ENCODE measurements at regions not wholly inside any gene's neighbourhood (a gene's known extent, or its start where the extent isn't known, plus 50 kb on each side); places are given as distances from the start of the nearest gene placed in this dataset.
A peak's percentile ranks its signal among the peaks of the same experiment; 100 is the strongest.

- Histone ChIP-seq H3F3A (ENCODE audit: insufficient read depth, low read length, poor library complexity, severe bottlenecking) (no peaks in the 10 kb centered on the region), H3K9me3 (ENCODE audit: low read length) (no peaks in the 10 kb centered on the region), H3K4me2 (ENCODE audit: low read length) (peak overlapping the region; percentile 4), H4K20me1 (ENCODE audit: insufficient read depth) (no peaks in the 10 kb centered on the region), H3K36me3 (ENCODE audit: insufficient read depth, low read length) (no peaks in the 10 kb centered on the region), H3K27ac (ENCODE audit: low read length) (no peak overlapping the region), H3K9ac (ENCODE audit: low read length) (no peak overlapping the region), H3K4me3 (ENCODE audit: low read length) (no peak overlapping the region), H3K79me2 (replicated peaks; ENCODE audit: insufficient read depth, low read length) (no peaks in the 10 kb centered on the region), H2AFZ (ENCODE audit: low read depth, low read length) (no peak overlapping the region), H3K9me2 (ENCODE audit: insufficient read depth, low read length) (no peaks in the 10 kb centered on the region), H3K27me3 (ENCODE audit: insufficient read depth, low read depth, low read length) (peaks cover 3% of the 10 kb centered on the region)
- TF ChIP-seq RAD21 (conservative IDR thresholded peaks at IDR 0.05) (peak; percentile 14), EP300 (conservative IDR thresholded peaks at IDR 0.05; ENCODE audit: poor library complexity, severe bottlenecking) (peak; percentile 100), EZH2 (IDR thresholded peaks at IDR 0.05; ENCODE audit: borderline replicate concordance, insufficient read depth, low read length, poor library complexity, severe bottlenecking) (no peak), MXI1 (conservative IDR thresholded peaks at IDR 0.05; ENCODE audit: poor library complexity, severe bottlenecking) (no peak), TAF1 (IDR thresholded peaks at IDR 0.05; ENCODE audit: low read depth) (no peak), SMC3 (conservative IDR thresholded peaks at IDR 0.05; ENCODE audit: poor library complexity) (no peak), REST (IDR thresholded peaks at IDR 0.05; ENCODE audit: borderline replicate concordance) (no peak), POLR2AphosphoS5 (IDR thresholded peaks at IDR 0.05) (peak; percentile 98), CTCF (IDR thresholded peaks at IDR 0.05; ENCODE audit: poor library complexity, severe bottlenecking) (no peak)
Observed at GRCh38 chr9:82332774-82333152, 344.2 kb downstream of the SPATA31D1 start.

- no peaks in the 10 kb centered on the region for H3K9me3 ChIP-seq (ENCODE audit: low read length)
- TF ChIP-seq SMC3 (conservative IDR thresholded peaks at IDR 0.05; ENCODE audit: poor library complexity), result no peak
- H3K9ac ChIP-seq (ENCODE audit: low read length), result no peak overlapping the region
- no peaks in the 10 kb centered on the region for H3K9me2 ChIP-seq (ENCODE audit: insufficient read depth, low read length)
- H4K20me1 ChIP-seq (ENCODE audit: insufficient read depth), result no peaks in the 10 kb centered on the region
- H3K27me3 ChIP-seq (ENCODE audit: insufficient read depth, low read depth, low read length), result peaks cover 3% of the 10 kb centered on the region
- H3F3A ChIP-seq (ENCODE audit: insufficient read depth, low read length, poor library complexity, severe bottlenecking), result no peaks in the 10 kb centered on the region
- H3K4me3 ChIP-seq (ENCODE audit: low read length), result no peak overlapping the region
- H3K4me2 ChIP-seq (ENCODE audit: low read length), result no peak overlapping the region
- no peaks in the 10 kb centered on the region for H3K79me2 ChIP-seq (replicated peaks; ENCODE audit: insufficient read depth, low read length)
- H3K36me3 ChIP-seq (ENCODE audit: insufficient read depth, low read length), result no peaks in the 10 kb centered on the region
- H2AFZ ChIP-seq (ENCODE audit: low read depth, low read length), result no peak overlapping the region
- no peak overlapping the region for H3K27ac ChIP-seq (ENCODE audit: low read length)
Observed at GRCh38 chr9:82333671-82334070, 345.1 kb downstream of the SPATA31D1 start.

- H3K4me2 ChIP-seq (ENCODE audit: low read length), result no peak overlapping the region
- H3K27ac ChIP-seq (ENCODE audit: low read length), result no peak overlapping the region
- peaks cover 4% of the 10 kb centered on the region for H3K27me3 ChIP-seq (ENCODE audit: insufficient read depth, low read depth, low read length)
- no peaks in the 10 kb centered on the region for H4K20me1 ChIP-seq (ENCODE audit: insufficient read depth)
- H2AFZ ChIP-seq (ENCODE audit: low read depth, low read length), result no peak overlapping the region
- no peaks in the 10 kb centered on the region for H3K79me2 ChIP-seq (replicated peaks; ENCODE audit: insufficient read depth, low read length)
- no peak for TF ChIP-seq EP300 (conservative IDR thresholded peaks at IDR 0.05; ENCODE audit: poor library complexity, severe bottlenecking)
- H3K9me3 ChIP-seq (ENCODE audit: low read length), result no peaks in the 10 kb centered on the region
- H3K9me2 ChIP-seq (ENCODE audit: insufficient read depth, low read length), result no peaks in the 10 kb centered on the region
- H3K9ac ChIP-seq (ENCODE audit: low read length), result no peak overlapping the region
- H3K36me3 ChIP-seq (ENCODE audit: insufficient read depth, low read length), result no peaks in the 10 kb centered on the region
- no peak overlapping the region for H3K4me3 ChIP-seq (ENCODE audit: low read length)
- H3F3A ChIP-seq (ENCODE audit: insufficient read depth, low read length, poor library complexity, severe bottlenecking), result no peaks in the 10 kb centered on the region
Observed at GRCh38 chr9:82334286-82334685, 345.7 kb downstream of the SPATA31D1 start.
